Mononuclear cell (primary cell): ENCODE measurements at regions not wholly inside any gene's neighbourhood (a gene's known extent, or its start where the extent isn't known, plus 50 kb on each side); places are given as distances from the start of the nearest gene placed in this dataset.

Experiments used
- H3K27me3 ChIP-seq: 2 replicates; pipeline ENCODE4 v1.6.0; 2011; ENCODE audit warnings: low read length, control low read depth; ENCODE audit not compliant: insufficient read depth
- H3K4me1 ChIP-seq: 2 replicates; pipeline ENCODE4 v1.5.1; 2011; ENCODE audit warnings: mild to moderate bottlenecking, low read length, control low read depth; ENCODE audit not compliant: insufficient read depth
- H3K4me3 ChIP-seq: 2 replicates; pipeline ENCODE4 v1.5.1; 2011; ENCODE audit warnings: mild to moderate bottlenecking, low read length, moderate library complexity
- H3K9me3 ChIP-seq: 2 replicates; pipeline ENCODE4 v1.5.1; 2011; ENCODE audit warnings: low read depth, mild to moderate bottlenecking, control low read depth, low read length

GRCh38 chr15:93848490-93848889, 382.9 kb upstream of the MCTP2 start:
- Histone ChIP-seq H3K4me3 (no peak overlapping the region), H3K9me3 (no peaks in the 10 kb centered on the region), H3K27me3 (no peaks in the 10 kb centered on the region), H3K4me1 (no peaks in the 10 kb centered on the region)

DNA sequence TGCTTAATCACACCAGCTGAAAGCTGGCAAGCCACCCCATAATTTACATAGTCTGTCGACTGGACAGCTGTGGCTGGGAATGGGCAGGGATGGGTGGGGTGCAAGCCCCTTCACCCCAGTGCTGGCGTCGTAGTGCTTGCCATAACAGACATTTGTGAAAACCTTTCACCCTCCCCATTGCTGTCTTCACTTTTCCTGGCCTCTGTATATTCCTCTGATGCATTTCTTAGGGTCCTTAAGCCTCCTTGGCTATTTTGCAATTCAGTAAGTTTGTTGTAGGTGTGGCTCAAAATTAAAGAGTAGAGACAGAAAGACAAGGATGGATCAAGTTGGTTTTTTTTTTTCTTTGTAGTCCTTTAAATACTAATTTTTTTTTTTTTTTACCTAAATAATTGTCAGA, 383.3 kb upstream of the MCTP2 start:
- Histone ChIP-seq H3K4me1 (no peaks in the 10 kb centered on the region), H3K9me3 (no peaks in the 10 kb centered on the region), H3K27me3 (no peaks in the 10 kb centered on the region), H3K4me3 (no peak overlapping the region)

DNA sequence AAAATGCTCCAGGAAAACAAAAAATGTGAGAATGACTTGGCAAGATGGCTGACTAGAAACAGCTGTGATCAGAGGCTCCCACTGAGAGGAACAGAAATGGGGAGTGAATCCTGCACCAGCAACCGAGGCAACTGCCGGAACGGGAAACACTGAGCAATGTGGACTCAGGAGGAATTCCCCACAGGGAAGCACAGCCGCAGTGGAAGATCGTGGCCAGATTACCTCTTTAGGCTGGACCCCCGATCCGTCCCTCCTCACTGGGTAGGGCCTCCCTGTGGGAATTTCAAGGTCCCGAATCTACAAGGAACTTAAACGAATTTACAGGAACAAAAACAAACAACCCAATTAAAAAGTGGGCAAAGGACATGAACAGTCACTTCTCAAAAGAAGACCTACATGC, 385.2 kb upstream of the MCTP2 start:
- Histone ChIP-seq H3K27me3 (no peaks in the 10 kb centered on the region), H3K4me1 (no peaks in the 10 kb centered on the region), H3K4me3 (no peak overlapping the region), H3K9me3 (no peaks in the 10 kb centered on the region)

GRCh38 chr15:93837450-93837849, 393.9 kb upstream of the MCTP2 start:
- Histone ChIP-seq H3K9me3 (no peaks in the 10 kb centered on the region), H3K4me3 (no peak overlapping the region), H3K4me1 (no peaks in the 10 kb centered on the region), H3K27me3 (no peaks in the 10 kb centered on the region)

DNA sequence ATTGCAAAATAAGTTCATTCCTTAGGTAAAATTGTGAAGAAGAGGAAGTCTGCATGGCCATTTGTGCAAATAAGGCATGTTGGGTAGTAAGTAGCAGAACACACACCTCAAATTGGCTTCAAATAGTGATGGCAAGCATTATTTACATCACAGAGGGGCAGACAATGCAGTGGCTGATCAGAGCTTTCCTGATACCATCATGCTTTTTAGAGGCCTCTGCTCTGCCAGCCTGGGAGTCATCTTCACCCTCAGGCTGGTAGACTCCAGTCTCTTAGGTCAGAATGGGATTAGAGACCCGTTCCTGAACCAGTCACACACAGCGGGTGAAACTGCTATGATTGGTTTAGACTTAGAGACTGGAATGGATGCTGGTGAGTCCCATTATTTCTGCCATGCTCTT, 396.0 kb upstream of the MCTP2 start:
- no peak overlapping the region for H3K4me3 ChIP-seq
- no peaks in the 10 kb centered on the region for H3K4me1 ChIP-seq
- H3K27me3 ChIP-seq = no peaks in the 10 kb centered on the region
- no peaks in the 10 kb centered on the region for H3K9me3 ChIP-seq

GRCh38 chr15:93831641-93832040, 399.7 kb upstream of the MCTP2 start:
- Histone ChIP-seq H3K4me3 (no peak overlapping the region), H3K27me3 (no peaks in the 10 kb centered on the region), H3K4me1 (no peaks in the 10 kb centered on the region), H3K9me3 (no peaks in the 10 kb centered on the region)

- H3K9me3 ChIP-seq = no peaks in the 10 kb centered on the region
- no peaks in the 10 kb centered on the region for H3K27me3 ChIP-seq
- H3K4me1 ChIP-seq = no peaks in the 10 kb centered on the region
- H3K4me3 ChIP-seq = no peak overlapping the region
Observed at GRCh38 chr15:93830221-93831080, 400.9 kb upstream of the MCTP2 start.

- Histone ChIP-seq H3K9me3 (no peaks in the 10 kb centered on the region), H3K27me3 (no peaks in the 10 kb centered on the region), H3K4me3 (no peak overlapping the region), H3K4me1 (no peaks in the 10 kb centered on the region)
Observed at GRCh38 chr15:93829115-93829870, 402.1 kb upstream of the MCTP2 start.

DNA sequence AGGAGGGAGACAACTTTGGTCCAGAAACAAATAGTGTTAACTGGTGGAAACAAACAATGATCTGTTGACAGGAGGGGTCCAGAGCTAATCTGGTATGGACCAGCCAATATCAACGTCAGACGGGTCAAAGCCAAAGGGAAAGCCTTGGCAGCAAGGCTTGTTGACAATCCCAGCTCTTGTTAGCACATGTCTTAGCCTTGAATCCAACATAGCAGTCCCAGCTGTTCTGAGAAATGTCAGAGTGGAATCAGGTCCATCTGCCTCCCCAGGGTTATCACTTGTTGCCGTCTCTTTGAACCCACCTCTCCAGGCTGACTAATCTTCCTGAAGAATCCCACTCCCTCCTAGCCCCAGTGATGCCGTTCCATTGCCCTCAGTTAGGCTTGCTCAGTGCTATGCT, 404.6 kb upstream of the MCTP2 start:
- Histone ChIP-seq H3K27me3 (no peaks in the 10 kb centered on the region), H3K4me1 (no peaks in the 10 kb centered on the region), H3K4me3 (no peak overlapping the region), H3K9me3 (no peaks in the 10 kb centered on the region)

- Histone ChIP-seq H3K27me3 (no peaks in the 10 kb centered on the region), H3K9me3 (no peaks in the 10 kb centered on the region), H3K4me3 (no peak overlapping the region), H3K4me1 (no peaks in the 10 kb centered on the region)
Observed at GRCh38 chr15:93826293-93826692, 405.1 kb upstream of the MCTP2 start.

GRCh38 chr15:93825682-93826081, 405.7 kb upstream of the MCTP2 start:
- H3K27me3 ChIP-seq = no peaks in the 10 kb centered on the region
- H3K4me3 ChIP-seq = no peak overlapping the region
- H3K4me1 ChIP-seq = no peaks in the 10 kb centered on the region
- H3K9me3 ChIP-seq = no peaks in the 10 kb centered on the region

DNA sequence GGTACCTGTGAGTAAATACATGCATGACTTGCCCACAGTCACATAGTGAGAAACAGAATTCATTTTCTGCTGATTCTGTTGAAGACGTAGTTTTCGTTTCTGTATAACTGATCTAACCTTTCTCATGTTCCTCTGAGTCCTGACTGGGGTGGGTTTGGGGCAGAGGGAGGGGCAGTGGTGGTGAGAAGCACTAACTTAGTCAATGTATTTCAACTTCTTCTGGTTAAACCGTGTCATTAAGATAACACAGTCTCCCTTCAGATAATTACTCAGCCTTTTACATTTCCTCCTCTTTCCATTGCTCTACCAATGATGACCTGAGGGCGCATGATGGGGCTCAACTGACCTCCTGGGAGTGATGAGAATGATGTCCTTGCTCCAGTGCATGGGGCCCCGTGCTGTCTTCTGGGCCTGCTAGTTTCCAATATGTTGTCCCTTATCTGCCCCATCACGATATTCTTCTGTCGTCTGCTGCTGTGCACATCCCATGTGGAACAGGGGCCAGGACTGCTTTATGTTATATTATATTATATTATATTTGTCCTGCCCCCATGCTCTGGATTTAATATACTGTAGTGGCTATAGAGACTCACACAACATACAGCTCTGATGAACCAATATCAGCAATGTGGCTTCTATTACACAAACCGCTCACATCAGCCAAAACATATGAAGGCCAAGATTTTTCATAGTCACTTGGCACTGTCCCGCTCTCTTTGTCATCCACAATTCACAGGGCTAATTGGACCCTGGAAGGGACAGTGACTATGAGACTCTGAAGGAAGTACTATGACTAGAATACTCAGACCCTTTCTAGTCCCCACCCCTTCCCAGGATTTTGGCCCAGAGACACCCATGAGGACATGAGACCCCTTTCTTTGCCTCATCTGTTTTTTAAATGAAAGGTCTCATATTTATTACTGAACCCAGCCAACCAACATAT, 407.1 kb upstream of the MCTP2 start:
- H3K9me3 ChIP-seq = no peaks in the 10 kb centered on the region
- no peaks in the 10 kb centered on the region for H3K4me1 ChIP-seq
- H3K27me3 ChIP-seq = no peaks in the 10 kb centered on the region
- no peak overlapping the region for H3K4me3 ChIP-seq

DNA sequence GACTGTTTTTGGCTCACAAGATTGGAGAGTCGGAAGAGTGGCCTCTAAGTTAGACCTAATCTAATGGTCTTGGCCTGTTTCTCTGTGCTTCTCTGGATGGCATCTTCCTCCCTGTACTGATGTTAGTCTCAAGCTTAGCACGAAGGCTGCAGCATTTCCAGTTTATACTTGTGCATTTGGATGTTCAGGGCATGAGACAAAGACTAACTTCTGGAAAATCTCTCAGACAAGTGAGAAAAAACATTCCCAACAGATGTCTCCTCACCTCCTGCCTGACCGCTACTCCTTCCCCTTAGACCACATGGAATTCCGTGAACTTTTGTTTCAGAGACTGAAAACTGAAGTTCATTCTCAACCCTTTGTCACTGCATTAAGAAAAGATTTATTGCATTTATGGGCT, 410.8 kb upstream of the MCTP2 start:
- no peaks in the 10 kb centered on the region for H3K27me3 ChIP-seq
- no peak overlapping the region for H3K4me3 ChIP-seq
- H3K4me1 ChIP-seq = no peaks in the 10 kb centered on the region
- no peaks in the 10 kb centered on the region for H3K9me3 ChIP-seq

GRCh38 chr15:93819826-93820225, 411.5 kb upstream of the MCTP2 start:
- Histone ChIP-seq H3K4me1 (no peaks in the 10 kb centered on the region), H3K9me3 (no peaks in the 10 kb centered on the region), H3K4me3 (no peak overlapping the region), H3K27me3 (no peaks in the 10 kb centered on the region)

DNA sequence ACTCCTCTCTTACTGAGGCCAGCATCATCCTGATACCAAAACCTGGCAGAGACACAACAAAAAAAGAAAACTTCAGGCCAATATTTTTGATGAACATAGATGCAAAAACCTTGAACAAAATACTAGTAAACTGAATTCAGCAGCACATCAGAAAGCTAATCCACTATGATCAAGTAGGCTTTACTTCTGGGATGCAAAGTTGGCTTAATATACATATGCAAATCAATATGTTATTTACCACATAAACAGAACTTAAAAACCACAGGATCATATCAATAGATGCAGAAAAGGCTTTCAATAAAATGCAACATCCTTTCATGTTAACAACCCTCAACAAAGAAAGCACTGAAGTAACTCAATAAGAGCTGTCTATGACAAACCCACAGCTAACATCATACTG, 414.5 kb upstream of the MCTP2 start:
- H3K9me3 ChIP-seq = no peaks in the 10 kb centered on the region
- H3K4me1 ChIP-seq = no peaks in the 10 kb centered on the region
- H3K27me3 ChIP-seq = no peaks in the 10 kb centered on the region
- no peak overlapping the region for H3K4me3 ChIP-seq
